Thymus (tissue), 11 donors: ENCODE measurements at regions not wholly inside any gene's neighbourhood (a gene's known extent, or its start where the extent isn't known, plus 50 kb on each side); places are given as distances from the start of the nearest gene placed in this dataset.

Experiments
- DNase-seq, 9 donors: peaks; one replicate each; pipeline ENCODE4 v3.0.0-alpha.2; 2013; ENCODE audit warnings: low spot score in 9 of 9, low read depth in 6 of 9, missing footprints in 1 of 9
- H3K27ac ChIP-seq, 2 donors: one replicate each; pipeline ENCODE4 v1.5.1; 2013; ENCODE audit warnings: control low read depth in 1 of 2, low read depth in 1 of 2, low read length in 1 of 2, mild to moderate bottlenecking in 1 of 2, moderate library complexity in 1 of 2
- H3K27me3 ChIP-seq, 2 donors: one replicate each; pipeline ENCODE4 v1.5.1; 2013; ENCODE audit warnings: low read length in 1 of 2; ENCODE audit not compliant: control insufficient read depth in 2 of 2, insufficient read depth in 1 of 2
- H3K36me3 ChIP-seq, 2 donors: one replicate each; pipeline ENCODE4 v1.5.1; 2013; ENCODE audit warnings: low read length in 1 of 2, mild to moderate bottlenecking in 1 of 2, moderate library complexity in 1 of 2; ENCODE audit not compliant: control insufficient read depth in 2 of 2, insufficient read depth in 2 of 2
- H3K4me1 ChIP-seq, 2 donors: one replicate each; pipeline ENCODE4 v1.5.1; 2013; ENCODE audit warnings: low read length in 2 of 2; ENCODE audit not compliant: control insufficient read depth in 2 of 2, insufficient read depth in 2 of 2
- H3K4me3 ChIP-seq, 2 donors: one replicate each; pipeline ENCODE4 v1.5.1; 2013; ENCODE audit warnings: low read length in 2 of 2, control low read depth in 1 of 2, mild to moderate bottlenecking in 1 of 2
- H3K9me3 ChIP-seq, 2 donors: one replicate each; pipeline ENCODE4 v1.5.1; 2013; ENCODE audit warnings: low read length in 1 of 2, mild to moderate bottlenecking in 1 of 2; ENCODE audit not compliant: control insufficient read depth in 2 of 2, insufficient read depth in 1 of 2
- WGBS: extraction: QIAGEN DNeasy Blood & Tissue Kit; methylation state at CpG from one replicate; pipeline ENCODE4 v1.1.7; 2013; 5-methylcytosine and 5-hydroxymethylcytosine counted together
- donor health status: healthy.

DNA sequence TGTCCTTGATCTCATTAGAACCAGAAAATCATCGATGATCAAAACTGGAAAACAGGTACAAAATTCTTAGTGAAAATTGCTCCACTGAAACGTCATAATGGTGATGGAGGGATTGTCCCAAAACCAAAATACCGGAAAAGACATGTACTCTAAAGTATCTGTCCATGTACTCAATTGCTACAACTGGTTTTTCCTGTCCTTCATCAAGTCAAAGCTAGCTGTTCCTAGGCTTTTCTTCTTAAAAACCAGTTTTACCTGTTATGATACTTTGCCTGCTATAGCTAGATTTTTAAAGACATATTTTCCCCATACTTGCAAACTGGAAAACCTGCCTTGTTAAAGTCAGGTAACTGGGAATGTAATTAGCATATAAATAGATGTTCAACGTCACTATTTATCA lies 50.5 kb upstream of the LRRC1 start:
- Histone ChIP-seq H3K4me1 (peaks cover 5 to 13% of the 10 kb centered on the region in 2 donors), H3K4me3 (no peak overlapping the region), H3K36me3 (no peaks in the 10 kb centered on the region), H3K27me3 (no peaks in the 10 kb centered on the region), H3K9me3 (no peaks in the 10 kb centered on the region), H3K27ac (no peak overlapping the region)
- no peak for DNase-seq
- 93% methylated on average over 4 of the region's 4 CpGs for WGBS

DNA sequence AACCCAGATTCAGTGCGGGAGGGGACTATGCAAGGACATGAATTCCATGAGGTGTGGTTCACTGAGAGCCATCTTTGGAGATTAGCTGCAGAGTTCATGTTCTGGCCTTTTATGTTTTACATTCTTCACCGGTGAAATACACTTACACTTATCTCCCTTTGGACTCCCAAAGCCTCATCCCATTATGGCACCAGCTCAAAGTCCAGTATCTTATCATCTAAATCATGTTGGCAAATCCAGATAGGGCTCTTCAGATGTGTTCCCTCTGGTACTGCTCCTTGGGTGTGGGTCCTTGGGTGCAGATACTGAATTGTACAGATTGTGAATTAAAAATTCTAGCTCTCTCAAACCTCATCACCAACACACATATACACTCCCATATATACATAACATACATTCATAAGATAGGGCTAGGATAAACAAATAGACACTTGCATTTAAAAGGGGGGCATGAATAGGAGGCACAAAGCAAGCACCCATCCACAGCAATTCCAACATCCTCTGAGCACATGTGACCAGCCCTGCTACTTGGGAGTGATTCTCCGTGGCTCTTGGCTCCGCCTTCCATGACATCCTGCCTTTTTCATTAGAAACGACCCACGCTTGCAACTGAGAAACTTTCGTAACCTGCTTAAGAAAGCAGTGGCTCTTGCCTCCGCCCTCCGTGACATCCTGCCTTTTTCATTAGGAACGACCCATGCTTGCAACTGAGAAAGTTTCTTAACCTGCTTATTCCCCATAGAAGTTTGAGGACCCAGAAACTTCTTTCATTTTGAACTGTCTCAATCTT lies 53.6 kb upstream of the LRRC1 start:
- Histone ChIP-seq H3K27me3 (no peaks in the 10 kb centered on the region), H3K9me3 (no peaks in the 10 kb centered on the region), H3K4me1 (peaks cover 5 to 13% of the 10 kb centered on the region in 2 donors), H3K4me3 (no peak overlapping the region), H3K27ac (peak overlapping the region in 1 of 2 donors; percentile 28), H3K36me3 (no peaks in the 10 kb centered on the region)
- 73% methylated on average over 10 of the region's 10 CpGs for WGBS
- DNase-seq, result peak in 5 of 9 donors; percentile 13 to 56 (median 25)

DNA sequence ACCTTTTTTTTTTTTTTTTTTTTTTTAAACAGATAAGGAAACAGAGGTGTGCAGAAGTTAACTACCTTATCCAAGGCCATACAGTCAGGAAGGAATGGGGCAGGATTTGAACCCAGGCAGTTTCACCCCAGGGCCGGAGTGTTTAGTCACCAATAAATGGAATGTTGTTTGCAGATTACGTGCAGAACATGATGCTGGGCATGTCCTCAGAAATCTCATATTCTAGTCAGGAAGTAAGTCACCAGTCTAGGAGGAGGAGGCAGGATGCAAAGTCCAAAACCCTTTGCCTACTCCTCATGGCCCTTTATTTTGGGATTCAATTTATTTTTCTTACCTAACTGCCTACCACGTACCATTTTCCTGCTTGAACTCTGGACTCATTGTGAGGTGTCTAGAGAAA lies 57.1 kb upstream of the LRRC1 start:
- H3K27ac ChIP-seq, result no peak overlapping the region
- H3K4me1 ChIP-seq, result peaks cover 12 to 29% of the 10 kb centered on the region in 2 donors
- no peak for DNase-seq
- no peak overlapping the region for H3K4me3 ChIP-seq
- no peaks in the 10 kb centered on the region for H3K27me3 ChIP-seq
- H3K9me3 ChIP-seq, result no peaks in the 10 kb centered on the region
- H3K36me3 ChIP-seq, result no peaks in the 10 kb centered on the region
- 97% methylated on average over 3 of the region's 3 CpGs for WGBS

DNA sequence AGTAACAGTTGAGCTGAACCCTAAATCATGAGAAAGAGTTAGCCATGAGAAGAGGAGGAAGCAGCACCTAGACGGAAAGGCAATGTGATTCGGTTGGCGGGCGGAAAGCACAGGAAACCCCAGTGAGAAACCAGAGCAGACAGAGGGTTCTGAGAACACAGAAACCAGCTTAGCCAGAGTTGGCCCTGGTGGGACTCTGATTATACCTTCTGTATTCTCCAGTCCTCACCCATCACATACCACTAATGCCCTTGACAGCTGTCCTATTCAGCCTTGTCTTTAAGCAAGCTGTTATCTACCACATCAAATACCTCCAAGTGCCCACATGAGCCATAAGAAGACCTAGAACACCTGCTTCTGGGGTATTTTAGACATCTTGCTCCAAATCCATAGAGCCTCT lies 58.9 kb upstream of the LRRC1 start:
- peak overlapping the region in 1 of 2 donors; percentile 65 for H3K27ac ChIP-seq
- peaks cover 16 to 27% of the 10 kb centered on the region in 2 donors for H3K4me1 ChIP-seq
- H3K4me3 ChIP-seq, result no peak overlapping the region
- no peaks in the 10 kb centered on the region for H3K36me3 ChIP-seq
- 2% methylated on average over 4 of the region's 4 CpGs for WGBS
- peak in 8 of 9 donors; percentile 27 to 80 (median 43) for DNase-seq
- H3K27me3 ChIP-seq, result no peaks in the 10 kb centered on the region
- H3K9me3 ChIP-seq, result no peaks in the 10 kb centered on the region

DNA sequence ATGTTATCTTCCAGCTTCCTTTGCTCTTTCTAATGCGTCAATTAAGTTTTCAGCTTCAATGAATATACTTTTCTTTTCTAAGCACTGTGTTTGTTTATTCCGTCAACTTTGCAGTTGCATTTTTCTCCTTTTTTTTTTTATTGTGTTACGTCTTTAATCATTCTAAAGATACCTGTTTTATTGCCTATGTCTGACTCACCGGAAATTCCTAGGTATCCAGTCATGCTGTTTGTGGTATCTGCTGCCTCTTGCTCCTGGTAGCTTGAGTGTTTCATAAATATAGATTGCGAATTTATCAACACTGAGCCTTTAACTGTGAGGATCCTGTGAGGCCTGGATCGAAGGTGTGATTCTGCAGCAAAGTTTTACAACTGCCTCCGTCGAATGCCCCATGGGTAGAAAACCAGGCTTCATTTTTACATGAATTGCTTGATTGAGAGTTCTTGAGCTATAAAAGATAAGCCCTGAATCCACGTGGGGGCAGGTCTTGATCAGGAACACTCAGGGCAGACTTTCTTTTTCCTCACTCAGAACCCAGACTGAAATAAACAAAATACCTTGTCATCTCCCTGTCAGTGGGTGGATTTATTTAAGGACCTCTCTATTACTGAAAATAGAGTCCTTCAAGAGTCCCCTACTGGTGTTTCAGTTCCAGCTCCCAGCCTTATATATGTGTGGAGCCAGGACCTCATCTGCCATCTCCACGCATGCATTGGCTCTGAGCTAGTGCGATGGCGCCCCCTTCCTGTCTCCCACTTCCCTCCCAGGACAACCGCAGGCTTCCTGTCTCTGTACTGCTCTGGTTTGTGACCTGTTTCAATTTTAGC lies 60.1 kb upstream of the LRRC1 start:
- 63% methylated on average over 13 of the region's 13 CpGs for WGBS
- peak in 5 of 9 donors; percentile 40 to 74 (median 45) for DNase-seq
- Histone ChIP-seq H3K4me3 (no peak overlapping the region), H3K9me3 (no peaks in the 10 kb centered on the region), H3K4me1 (peaks cover 15 to 26% of the 10 kb centered on the region in 2 donors), H3K36me3 (no peaks in the 10 kb centered on the region), H3K27me3 (no peaks in the 10 kb centered on the region), H3K27ac (no peak overlapping the region)

- Histone ChIP-seq H3K9me3 (no peaks in the 10 kb centered on the region), H3K27me3 (no peaks in the 10 kb centered on the region), H3K27ac (no peak overlapping the region), H3K4me1 (peaks cover 15 to 30% of the 10 kb centered on the region in 2 donors), H3K4me3 (no peak overlapping the region), H3K36me3 (no peaks in the 10 kb centered on the region)
- peak in 1 of 9 donors; percentile 61 for DNase-seq
- WGBS, result 90% methylated on average over 5 of the region's 5 CpGs
Measured at GRCh38 chr6:53731866-53732636, 62.8 kb upstream of the LRRC1 start.

DNA sequence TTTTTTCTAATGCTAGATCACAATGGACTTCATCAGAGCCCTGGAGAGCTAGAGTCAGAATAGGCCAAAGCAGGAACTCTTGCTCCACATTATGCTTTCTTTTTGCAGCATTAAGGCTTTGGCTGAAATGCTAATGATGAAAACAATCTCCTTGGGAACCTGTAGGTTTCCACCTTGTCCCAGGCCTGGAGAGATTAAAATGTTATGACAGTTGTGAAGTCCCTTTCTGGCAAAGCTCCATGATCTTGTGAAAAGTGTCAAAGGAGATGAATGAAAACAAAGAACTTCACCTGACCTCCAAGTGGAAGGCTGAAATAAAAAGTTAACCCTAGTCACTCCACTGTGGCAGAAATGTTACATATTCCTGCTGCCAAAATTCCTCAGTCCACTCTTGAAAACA lies 64.0 kb upstream of the LRRC1 start:
- no peak overlapping the region for H3K4me3 ChIP-seq
- no peaks in the 10 kb centered on the region for H3K36me3 ChIP-seq
- DNase-seq, result no peak
- H3K27me3 ChIP-seq, result no peaks in the 10 kb centered on the region
- H3K9me3 ChIP-seq, result no peaks in the 10 kb centered on the region
- H3K4me1 ChIP-seq, result peaks cover 12 to 27% of the 10 kb centered on the region in 2 donors
- no peak overlapping the region for H3K27ac ChIP-seq

DNA sequence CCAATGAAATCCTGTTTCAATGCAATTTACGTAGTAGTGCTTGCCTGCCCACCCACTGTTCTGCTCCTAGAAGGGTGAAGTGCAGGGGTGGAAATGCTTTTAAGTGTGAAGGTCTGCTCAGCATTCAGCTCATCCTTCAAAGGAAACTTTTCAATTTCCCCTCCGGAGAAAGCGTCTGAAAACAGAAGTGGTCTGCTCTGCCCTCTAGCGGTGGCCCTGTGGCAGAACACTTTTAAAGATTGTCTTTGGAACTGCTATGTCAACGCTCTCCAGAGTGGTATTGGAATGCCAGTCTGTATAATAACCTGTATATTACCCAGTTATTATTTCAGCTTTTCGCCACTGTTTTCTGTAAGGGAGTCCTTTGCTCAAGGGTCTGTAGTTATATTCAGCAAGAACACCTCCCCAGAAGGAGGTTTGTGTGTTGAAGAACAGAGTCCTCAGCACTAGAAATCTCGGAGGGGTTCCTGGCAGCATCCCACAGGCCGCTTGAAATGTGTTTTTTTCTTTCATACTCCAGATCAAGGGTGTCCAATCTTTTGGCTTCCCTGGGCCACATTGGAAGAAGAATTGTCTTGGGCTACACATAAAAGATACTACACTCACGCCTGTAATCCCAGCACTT lies 63.1 kb upstream of the KLHL31 start:
- Histone ChIP-seq H3K27ac (no peak overlapping the region), H3K27me3 (no peaks in the 10 kb centered on the region), H3K36me3 (no peaks in the 10 kb centered on the region), H3K4me1 (peaks cover 7 to 14% of the 10 kb centered on the region in 2 donors), H3K9me3 (peaks cover 0 to 4% of the 10 kb centered on the region in 2 donors), H3K4me3 (no peak overlapping the region)
- WGBS, result 32% methylated on average over 9 of the region's 9 CpGs
- DNase-seq, result peak in 8 of 9 donors; percentile 32 to 81 (median 50)
